HCT116 (cell line): ENCODE measurements at regions not wholly inside any gene's neighbourhood (a gene's known extent, or its start where the extent isn't known, plus 50 kb on each side); places are given as distances from the start of the nearest gene placed in this dataset.

Source experiments
- CTCF ChIP-seq, 3 experiments: fragments of 200-600 bp in 1 of 3; sonication (generic) in 1 of 3; IDR thresholded peaks in 2 of 3; conservative IDR thresholded peaks in 1 of 3; 2 replicates each; pipeline ENCODE4 v1.5.1; 2012 to 2017; ENCODE audit warnings: low read depth in 2 of 3, low read length in 2 of 3, antibody characterized with exemption in 1 of 3, borderline replicate concordance in 1 of 3, control low read depth in 1 of 3, mild to moderate bottlenecking in 1 of 3, mixed read lengths in 1 of 3, mixed run types in 1 of 3, moderate library complexity in 1 of 3; ENCODE audit not compliant: insufficient read depth in 1 of 3
- POLR2A ChIP-seq: IDR thresholded peaks from 2 replicates; pipeline ENCODE4 v1.7.0; 2011; ENCODE audit warnings: borderline replicate concordance; ENCODE audit not compliant: insufficient read depth, insufficient read length; ENCODE audit errors: extremely low read depth
- POLR2AphosphoS5 ChIP-seq: IDR thresholded peaks from 2 replicates; pipeline ENCODE4 v1.6.1; 2011; ENCODE audit warnings: mild to moderate bottlenecking, low read depth, low read length, moderate library complexity
- REST ChIP-seq: IDR thresholded peaks from 2 replicates; pipeline ENCODE4 v1.6.1; 2012; ENCODE audit warnings: low read depth

- TF ChIP-seq POLR2A, result no peak
- no peak for TF ChIP-seq CTCF (IDR thresholded peaks at IDR 0.05 in 2 of 3, conservative IDR thresholded peaks at IDR 0.05 in 1 of 3; ENCODE audit: borderline replicate concordance in 1 of 3, insufficient read depth in 1 of 3, low read depth in 2 of 3, low read length in 2 of 3)
- no peak for TF ChIP-seq REST
- no peak for TF ChIP-seq POLR2AphosphoS5
These were observed 306.4 kb upstream of the ZNF507 start for GRCh38 chr19:32038961-32039360.
